GM06990 (cell line): ENCODE measurements at regions not wholly inside any gene's neighbourhood (a gene's known extent, or its start where the extent isn't known, plus 50 kb on each side); places are given as distances from the start of the nearest gene placed in this dataset.

Experiments used
- DNase-seq: peaks from one replicate; pipeline ENCODE4 v3.0.0-alpha.2; 2011; ENCODE audit not compliant: insufficient read length; ENCODE audit errors: extremely low read depth
- H3K27me3 ChIP-seq: replicated peaks from 2 replicates; pipeline ENCODE4 v1.6.0; 2011; ENCODE audit warnings: low read length; ENCODE audit not compliant: control insufficient read depth, insufficient read depth
- H3K36me3 ChIP-seq: 2 replicates; pipeline ENCODE4 v1.5.1; 2011; ENCODE audit warnings: low read length; ENCODE audit not compliant: control insufficient read depth, insufficient read depth
- H3K4me3 ChIP-seq: replicated peaks from 2 replicates; pipeline ENCODE4 v1.5.1; 2011; ENCODE audit warnings: low read depth, mild to moderate bottlenecking, control low read depth, low read length
- CTCF ChIP-seq: IDR thresholded peaks from 2 replicates; pipeline ENCODE4 v1.5.1; 2011; ENCODE audit warnings: low read length, control low read depth, mild to moderate bottlenecking, inconsistent platforms; ENCODE audit not compliant: insufficient read depth, poor library complexity, severe bottlenecking

- no peak for TF ChIP-seq CTCF
- no peak for DNase-seq
- no peaks in the 10 kb centered on the region for H3K36me3 ChIP-seq
These were observed 68.1 kb upstream of the GRXCR1 start for GRCh38 chr4:42824278-42824977.

GRCh38 chr4:42821230-42821629 lies 71.3 kb upstream of the GRXCR1 start:
- Histone ChIP-seq H3K4me3 (no peak overlapping the region), H3K36me3 (no peaks in the 10 kb centered on the region), H3K27me3 (no peaks in the 10 kb centered on the region; the same call in 1 of the 2 replicates)
- no peak for TF ChIP-seq CTCF
- DNase-seq: no peak

More at GRCh38 chr4:42824278-42824977, 68.1 kb upstream of the GRXCR1 start:
- Histone ChIP-seq H3K4me3 (no peak overlapping the region), H3K27me3 (no peaks in the 10 kb centered on the region; the same call in 1 of the 2 replicates)

GRCh38 chr4:42819863-42820514 lies 72.5 kb upstream of the GRXCR1 start:
- Histone ChIP-seq H3K4me3 (no peak overlapping the region), H3K27me3 (no peaks in the 10 kb centered on the region; the same call in 1 of the 2 replicates), H3K36me3 (no peaks in the 10 kb centered on the region)
- no peak for TF ChIP-seq CTCF
- DNase-seq: no peak

- Histone ChIP-seq H3K4me3 (no peak overlapping the region), H3K36me3 (no peaks in the 10 kb centered on the region), H3K27me3 (no peaks in the 10 kb centered on the region; the same call in 1 of the 2 replicates)
- no peak for TF ChIP-seq CTCF
- DNase-seq: no peak
These were observed 74.6 kb upstream of the GRXCR1 start for GRCh38 chr4:42817913-42818312.

GRCh38 chr4:42816880-42817400 lies 75.6 kb upstream of the GRXCR1 start:
- TF ChIP-seq CTCF: no peak
- Histone ChIP-seq H3K27me3 (no peaks in the 10 kb centered on the region; the same call in 1 of the 2 replicates), H3K4me3 (no peak overlapping the region), H3K36me3 (no peaks in the 10 kb centered on the region)
- DNase-seq: no peak
